ENCODE measurements at regions not wholly inside any gene's neighbourhood (a gene's known extent, or its start where the extent isn't known, plus 50 kb on each side); places are given as distances from the start of the nearest gene placed in this dataset.

DNA sequence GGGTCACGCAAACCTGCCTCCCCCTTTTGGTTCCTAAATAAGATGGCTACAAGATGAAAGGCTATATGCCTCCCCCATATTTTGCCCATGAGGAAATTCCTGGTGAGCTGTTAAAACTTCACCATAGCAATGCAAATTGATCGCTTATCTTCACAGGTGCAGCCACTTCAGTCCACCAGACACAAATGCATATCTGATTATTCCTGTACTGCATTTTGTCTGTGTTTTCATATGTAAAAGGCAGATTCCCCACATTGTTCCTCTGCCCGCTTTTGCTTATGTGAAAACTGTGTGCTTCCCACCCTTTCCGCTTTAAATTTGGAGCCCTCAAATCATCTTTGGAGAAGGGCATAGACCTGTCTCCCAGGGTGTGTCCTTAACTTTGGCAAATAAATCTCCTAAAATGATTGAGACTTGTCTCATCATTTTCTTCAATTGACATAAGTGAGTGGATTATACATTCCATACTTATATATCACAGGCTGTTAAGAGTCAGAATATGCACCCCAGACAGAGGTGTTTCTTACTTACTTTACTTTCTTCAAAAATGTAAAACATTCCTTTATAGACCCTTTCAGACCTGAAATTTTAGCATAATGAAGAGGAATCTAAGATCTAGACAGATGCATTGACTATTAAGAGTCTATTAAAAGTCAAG is 116.4 kb downstream of the CASP12 start:
- TF ChIP-seq, protein P1, sequence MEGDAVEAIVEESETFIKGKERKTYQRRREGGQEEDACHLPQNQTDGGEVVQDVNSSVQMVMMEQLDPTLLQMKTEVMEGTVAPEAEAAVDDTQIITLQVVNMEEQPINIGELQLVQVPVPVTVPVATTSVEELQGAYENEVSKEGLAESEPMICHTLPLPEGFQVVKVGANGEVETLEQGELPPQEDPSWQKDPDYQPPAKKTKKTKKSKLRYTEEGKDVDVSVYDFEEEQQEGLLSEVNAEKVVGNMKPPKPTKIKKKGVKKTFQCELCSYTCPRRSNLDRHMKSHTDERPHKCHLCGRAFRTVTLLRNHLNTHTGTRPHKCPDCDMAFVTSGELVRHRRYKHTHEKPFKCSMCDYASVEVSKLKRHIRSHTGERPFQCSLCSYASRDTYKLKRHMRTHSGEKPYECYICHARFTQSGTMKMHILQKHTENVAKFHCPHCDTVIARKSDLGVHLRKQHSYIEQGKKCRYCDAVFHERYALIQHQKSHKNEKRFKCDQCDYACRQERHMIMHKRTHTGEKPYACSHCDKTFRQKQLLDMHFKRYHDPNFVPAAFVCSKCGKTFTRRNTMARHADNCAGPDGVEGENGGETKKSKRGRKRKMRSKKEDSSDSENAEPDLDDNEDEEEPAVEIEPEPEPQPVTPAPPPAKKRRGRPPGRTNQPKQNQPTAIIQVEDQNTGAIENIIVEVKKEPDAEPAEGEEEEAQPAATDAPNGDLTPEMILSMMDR (IDR thresholded peaks at IDR 0.05) = no peak
- no peak for TF ChIP-seq POLR2A (IDR thresholded peaks at IDR 0.05)
